ENCODE measurements at regions not wholly inside any gene's neighbourhood (a gene's known extent, or its start where the extent isn't known, plus 50 kb on each side); places are given as distances from the start of the nearest gene placed in this dataset.

DNA sequence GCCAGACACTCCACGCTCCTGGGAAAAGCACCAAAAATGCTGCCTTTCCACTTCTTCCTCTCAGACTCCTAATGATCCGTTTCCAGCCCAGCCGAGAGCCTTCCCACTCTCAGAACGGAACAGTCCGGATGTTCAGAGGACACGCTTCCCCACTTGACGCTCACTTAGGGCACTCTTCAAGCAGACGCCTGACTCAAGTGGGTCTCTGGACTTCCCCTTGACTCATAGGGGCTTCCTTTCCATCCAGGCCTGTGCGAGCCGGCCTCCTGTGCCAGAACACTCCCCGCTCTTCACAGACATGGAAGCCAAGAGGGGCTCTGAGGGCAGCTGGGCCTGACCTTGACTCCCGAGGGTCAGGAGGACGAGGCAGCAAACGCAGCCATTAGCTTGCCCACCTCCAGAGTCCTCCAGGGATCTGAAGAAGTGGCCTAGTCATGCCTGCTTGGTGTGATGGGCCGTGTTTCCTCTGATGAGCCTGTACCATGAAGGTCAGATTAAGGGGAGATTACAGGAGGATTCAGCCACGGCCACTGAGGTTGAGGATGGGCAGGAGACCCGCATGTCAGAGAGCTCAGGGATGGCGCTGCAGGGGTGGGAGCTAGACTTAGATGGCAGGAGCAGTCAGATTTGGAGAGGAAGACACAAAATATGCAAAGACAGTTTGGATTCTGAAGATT is 114.7 kb upstream of the TLE3 start (continued):
- TF ChIP-seq, protein P1, sequence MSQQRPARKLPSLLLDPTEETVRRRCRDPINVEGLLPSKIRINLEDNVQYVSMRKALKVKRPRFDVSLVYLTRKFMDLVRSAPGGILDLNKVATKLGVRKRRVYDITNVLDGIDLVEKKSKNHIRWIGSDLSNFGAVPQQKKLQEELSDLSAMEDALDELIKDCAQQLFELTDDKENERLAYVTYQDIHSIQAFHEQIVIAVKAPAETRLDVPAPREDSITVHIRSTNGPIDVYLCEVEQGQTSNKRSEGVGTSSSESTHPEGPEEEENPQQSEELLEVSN (IDR thresholded peaks at IDR 0.05) = no peak
- TF ChIP-seq GABPA (IDR thresholded peaks at IDR 0.05; ENCODE audit: borderline replicate concordance, insufficient read depth, low read length) = no peak

Data from H1 (cell line).